Stimulated activated naive CD4-positive, alpha-beta T cell (primary cell): ENCODE measurements at regions not wholly inside any gene's neighbourhood (a gene's known extent, or its start where the extent isn't known, plus 50 kb on each side); places are given as distances from the start of the nearest gene placed in this dataset.

ENCODE experiments used
- DNase-seq, 6 experiments: peaks; one replicate each; lab custom pipeline; 2025; lab: John Stamatoyannopoulos, UW

DNA sequence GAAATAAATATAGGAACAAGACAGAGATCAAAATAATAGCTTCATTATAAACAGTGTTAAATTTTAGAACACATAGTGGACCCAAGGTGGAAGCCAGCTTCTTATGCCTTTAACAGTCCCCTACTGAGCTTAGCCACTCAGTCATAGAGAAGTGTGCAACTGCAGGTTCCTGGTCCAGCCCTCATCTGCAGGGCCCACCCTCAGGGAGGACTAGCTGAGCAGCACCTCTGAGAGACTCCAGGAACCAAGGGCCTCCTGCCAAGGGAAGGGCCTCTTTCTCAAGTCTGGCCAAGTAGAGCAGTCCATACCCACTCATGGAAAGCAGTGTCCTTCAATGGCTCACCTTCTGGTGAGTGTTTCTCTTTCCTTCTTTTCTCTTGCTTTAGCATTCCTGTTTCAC, 173.7 kb upstream of the PRPS1L1 start:
- DNase-seq, result no peak

DNA sequence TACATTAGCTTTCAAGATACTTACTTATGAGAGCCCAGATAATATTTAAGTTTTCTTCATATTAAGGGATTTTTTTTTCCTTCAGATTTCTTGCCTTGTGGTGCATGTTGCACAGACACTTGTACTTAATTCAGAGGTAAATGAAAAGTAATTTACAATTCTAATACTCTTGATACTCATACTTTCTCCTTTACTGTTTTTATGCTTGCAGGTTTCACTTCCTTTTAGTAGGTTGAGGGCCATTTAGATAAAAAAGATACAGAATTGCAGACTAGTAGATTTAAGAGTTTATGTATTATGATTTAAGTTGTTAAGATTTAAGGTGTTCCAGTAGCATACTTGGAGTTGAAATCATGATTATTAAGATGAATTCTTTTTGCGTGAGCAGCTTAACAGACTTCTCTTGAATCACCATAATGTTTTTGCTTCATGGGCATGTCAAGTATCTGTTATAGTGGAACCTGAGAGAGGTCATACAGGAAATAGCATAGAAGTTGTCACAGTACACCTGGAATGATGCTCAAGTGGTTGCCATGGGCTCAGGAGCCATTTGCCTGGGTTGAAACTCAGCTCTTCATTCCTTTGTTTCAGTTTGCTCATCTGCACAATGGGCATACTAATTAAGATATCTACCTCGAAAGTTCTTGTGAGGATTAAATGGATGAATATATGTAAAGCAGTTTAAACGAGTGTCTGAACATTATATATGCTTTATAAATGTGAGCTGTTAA, 174.8 kb upstream of the PRPS1L1 start:
- no peak for DNase-seq

DNA sequence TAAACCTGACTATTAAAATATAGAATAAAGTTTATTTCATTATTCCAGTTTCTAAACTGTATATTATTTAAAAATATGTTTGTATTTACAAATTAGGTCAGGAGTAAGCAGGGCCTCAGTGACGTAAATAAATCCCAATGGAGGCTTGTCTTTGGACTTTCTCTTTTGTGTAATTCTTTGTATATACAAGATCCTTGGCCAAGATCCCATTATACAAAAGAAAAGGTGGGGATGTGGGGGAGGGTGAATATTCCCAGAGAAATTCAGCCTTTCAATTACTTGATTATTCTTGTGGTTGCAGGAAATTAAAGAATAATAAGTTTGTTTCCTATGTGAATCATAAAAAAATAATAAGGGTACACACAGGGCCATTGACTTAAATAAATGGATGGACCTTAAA, 178.7 kb upstream of the PRPS1L1 start:
- DNase-seq, result no peak

DNA sequence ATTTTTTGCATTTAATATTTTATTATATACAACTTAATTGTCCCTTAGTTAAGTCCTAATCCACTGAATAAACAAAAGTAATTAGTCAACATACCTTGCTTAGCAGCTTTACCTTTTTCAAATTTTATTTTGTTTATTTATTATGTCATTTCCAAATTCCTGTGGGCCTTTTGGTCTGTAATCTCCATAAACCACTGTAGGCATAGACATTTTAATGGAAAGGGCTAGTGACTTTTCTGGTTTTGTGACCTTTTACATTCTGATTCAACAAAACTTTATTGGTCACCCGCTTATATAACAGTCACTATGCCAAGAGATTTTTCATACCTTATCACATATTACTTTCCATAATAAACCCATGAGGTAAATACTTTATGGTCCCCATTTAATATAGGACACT, 181.3 kb upstream of the PRPS1L1 start:
- DNase-seq, result no peak

DNA sequence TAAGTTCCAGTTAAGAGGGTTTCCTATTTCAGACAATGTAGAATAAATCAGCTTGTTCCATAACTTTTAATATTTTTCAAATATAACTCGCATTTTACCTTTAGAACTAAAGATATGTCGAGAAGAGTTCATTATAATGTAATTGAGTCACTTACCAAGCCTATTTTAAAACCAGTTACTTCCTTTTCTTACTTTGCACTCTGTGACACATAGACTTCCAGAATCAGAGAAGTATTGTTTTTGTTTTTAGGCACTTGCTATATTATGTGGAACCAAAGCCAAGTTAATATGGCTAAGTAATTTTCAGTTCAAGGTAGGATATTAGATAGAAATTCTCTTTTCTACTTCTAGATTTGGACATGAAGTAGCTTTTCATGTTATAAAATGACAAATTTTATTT, 182.7 kb upstream of the PRPS1L1 start:
- no peak for DNase-seq

DNA sequence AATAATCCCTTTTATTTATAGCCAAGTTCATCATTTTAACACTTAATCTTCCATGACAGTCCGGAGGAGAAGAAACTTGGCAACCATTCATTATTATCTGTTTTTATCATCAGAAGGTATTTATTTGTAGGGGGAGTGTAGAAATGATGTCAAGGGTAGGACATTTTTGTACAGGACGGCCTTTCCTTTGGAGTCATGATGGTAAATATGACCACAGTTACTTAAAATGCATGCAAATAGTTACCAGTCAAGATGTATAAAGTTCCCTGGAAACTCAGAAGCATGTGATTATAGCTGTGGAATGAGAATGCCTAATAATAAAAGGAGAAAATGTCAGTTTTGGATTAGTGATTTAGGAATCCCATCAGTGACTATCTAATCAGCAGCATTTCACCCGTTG, 183.1 kb upstream of the PRPS1L1 start:
- DNase-seq, result no peak

DNA sequence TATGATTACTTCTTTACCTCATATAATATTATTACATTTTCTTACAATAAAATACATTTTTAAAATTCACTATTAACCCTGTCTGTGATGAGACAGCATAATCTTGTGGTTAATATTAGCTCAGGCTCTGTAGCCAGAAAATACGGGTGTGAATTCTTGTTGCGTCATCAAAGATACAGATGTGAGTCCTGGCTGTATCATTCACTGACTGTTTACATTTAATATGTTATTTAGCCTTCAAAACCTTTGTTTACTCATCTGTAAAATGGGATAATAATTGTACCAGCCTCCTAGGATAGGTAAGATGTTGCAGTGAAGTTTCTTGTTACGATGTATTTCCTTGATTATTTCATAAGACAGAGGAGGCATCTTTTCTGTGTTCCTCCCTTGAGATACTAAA, 184.7 kb upstream of the PRPS1L1 start:
- DNase-seq, result no peak

DNA sequence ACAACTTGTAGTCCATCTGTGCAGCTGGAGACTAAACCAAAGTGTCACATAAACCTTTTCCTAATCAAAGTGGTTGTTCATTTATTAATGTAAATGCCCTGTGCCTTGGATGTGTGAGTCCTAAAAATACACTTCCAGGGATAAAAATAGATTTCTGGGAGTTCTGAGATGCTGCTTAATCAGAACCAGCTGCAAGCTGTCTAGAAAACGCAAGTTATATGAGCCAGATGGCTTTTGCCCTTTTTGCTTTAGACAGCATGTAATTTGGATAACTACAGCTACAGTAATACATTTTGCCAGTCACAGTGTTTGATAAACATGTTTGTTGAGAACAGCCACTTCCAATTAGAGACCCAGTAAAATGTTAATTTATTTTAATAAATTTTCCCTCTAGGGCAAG, 185.1 kb upstream of the PRPS1L1 start:
- DNase-seq, result no peak

DNA sequence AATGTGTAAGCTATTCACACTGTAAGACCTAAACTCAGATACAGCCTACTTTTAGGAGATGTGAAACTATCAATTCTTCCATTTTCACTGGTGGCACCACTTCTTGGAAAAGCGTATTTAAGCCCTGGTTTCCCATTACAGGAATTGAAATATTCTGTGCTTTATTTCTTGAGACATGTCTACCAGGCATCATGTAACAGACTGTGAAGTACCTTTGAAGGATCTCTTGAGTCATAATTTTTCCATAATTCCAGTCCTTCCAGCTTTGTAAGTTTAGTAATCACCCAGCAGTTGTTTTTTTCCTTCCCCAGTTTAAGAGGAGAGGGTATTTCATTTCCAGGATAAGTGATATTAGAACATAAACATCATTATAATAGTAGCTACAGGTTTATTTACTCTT, 186.0 kb upstream of the PRPS1L1 start:
- DNase-seq, result no peak

DNA sequence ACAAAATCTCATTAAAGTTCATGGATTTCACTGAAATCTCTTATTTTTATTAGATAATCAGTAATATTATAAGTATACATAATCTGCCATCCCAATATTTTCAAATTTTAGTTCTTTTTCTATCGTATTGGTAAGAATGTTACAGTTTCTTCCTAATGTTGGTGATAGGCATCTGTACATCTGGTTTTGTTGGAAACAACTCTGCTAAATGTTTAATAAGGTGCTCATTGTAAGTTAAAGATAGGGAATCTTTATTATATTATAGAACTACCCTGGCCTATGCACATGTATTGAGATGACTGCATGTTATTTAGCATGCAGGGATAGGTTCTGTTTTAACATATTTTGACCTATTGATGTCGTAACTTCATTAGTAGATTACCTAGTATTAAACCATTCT, 188.6 kb upstream of the PRPS1L1 start:
- DNase-seq, result no peak

DNA sequence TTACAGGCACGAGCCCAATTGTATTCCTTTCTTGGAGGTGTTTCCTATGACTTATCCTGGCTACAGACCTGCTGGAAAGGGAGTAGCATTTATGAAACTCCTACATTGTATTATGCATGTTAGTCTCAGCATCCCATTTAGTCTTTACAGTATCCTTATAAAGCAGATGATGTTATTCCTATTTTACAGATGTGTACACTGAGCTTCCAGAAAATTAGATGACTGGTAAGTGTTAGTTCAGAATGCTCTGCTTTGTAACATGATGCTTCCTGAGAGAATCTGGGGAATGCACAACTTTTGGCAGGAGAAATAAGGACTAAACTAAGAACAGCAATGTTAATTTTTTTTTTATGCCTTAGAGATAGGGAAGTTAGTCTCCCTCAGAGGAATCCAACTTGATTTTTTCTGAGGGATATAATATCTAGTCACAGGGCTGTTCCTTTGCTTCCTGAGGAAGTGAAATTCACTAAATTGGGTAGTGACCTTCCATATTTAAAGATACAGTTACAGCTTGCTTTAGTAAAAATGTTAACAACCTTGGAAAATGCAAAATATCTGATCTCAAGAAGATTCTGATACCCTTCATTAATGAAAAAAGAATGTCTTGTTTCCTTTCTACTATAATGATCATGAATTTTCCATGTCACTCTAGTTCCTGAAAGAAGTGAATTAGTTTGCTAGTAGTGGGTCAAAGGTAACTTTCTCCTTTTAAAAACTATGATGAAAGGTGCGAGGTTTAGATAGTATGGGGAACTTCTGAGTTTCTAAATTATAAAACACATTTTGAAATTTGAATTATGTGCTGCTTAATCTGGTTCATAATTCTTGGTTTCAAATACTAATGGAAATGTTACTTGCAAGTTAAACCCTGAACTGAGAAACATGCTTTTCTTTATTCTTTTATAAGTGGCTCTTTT, 194.0 kb upstream of the PRPS1L1 start:
- no peak for DNase-seq

DNA sequence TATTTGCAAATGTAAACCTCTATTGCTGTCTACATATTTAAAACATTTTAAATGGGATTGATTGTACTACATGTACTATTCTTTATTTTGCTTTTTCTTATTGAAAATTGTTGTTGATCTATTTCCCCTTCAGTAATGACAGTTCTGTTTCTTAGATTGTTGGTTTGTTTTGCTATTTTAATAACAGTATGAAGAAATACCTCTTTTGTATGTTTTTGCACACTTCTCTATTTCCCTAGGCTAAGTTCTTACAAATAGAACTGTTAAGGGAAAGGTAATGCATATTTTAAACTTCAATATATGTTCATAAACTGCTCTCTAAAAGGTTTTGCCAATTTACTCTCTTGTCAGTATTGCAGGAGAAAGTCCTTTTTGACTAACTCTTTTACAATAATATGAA, 195.0 kb upstream of the PRPS1L1 start:
- no peak for DNase-seq

DNA sequence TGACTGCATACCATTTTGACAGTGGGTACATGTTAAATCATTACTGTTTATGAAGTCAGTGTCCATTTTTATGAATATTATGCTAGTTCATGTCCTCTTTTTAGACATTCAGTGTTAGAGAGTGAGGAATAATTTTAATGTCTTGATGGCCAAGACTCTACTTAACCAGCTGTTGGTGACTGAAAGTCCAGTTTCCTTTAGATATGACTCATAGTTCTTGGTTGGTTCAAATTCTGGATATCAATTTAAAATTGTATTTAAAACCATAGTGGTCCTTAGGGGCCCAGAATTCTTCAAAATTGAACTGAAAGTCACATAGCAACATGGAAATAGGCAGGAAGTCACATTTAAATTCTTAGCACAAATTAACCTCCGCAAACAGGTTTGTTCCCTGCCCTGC, 196.5 kb upstream of the PRPS1L1 start:
- no peak for DNase-seq

DNA sequence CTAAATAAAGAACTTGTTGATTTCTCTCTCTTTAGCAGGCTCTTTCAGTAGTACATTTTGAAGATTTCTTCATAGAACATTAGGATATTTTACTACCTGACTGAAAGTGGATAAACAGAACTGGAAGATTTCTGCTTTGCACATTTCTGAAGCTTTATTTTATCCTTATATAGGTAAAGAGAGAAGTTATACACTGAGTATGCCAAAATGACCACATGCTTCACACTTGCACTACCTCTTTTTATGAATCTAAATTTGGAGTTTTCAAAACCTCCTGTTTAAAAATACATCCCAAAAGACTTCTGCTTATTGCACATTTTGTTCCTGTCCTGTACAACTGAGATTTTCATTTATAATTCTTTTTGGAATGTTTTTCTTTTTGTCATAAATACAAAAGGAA, 197.4 kb upstream of the PRPS1L1 start:
- no peak for DNase-seq

DNA sequence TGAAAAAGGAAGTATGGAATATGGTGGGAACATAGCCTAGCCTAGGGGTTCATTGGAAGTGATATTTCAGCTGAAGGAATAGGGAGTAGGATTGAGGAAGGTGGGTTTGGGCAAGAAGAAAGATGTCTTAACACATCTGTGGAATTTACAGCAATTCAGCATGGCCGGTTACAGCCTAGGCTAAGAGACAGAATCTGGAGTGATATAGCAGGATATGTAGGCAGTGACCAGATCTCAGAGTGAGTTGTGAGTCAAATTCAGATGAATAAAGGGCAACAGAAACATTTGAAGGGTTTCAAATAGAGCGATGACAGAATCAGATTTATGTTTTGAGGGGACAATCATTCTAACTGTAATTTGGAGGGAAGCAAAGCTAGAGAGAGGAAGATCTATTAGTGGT, 199.0 kb upstream of the PRPS1L1 start:
- no peak for DNase-seq

DNA sequence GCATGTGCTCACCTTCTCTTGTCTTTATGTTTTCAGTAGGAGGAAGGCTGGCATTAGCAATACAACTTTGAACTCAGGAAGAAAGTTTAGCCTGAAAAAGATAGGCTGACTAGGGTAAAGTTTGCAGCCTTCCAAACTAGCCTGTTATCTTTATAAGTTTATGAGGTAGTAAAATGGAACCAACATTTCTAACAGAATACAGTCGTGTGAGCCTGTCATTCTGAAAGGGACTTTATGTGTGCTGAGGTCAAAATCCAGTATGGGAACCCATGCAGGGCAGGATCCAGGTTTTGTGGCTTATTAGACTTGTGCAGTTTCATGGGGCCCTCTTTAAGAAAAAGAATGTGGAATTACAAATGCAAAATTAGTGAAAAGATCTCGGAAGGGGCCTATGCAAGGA, 201.0 kb upstream of the PRPS1L1 start:
- DNase-seq, result no peak

DNA sequence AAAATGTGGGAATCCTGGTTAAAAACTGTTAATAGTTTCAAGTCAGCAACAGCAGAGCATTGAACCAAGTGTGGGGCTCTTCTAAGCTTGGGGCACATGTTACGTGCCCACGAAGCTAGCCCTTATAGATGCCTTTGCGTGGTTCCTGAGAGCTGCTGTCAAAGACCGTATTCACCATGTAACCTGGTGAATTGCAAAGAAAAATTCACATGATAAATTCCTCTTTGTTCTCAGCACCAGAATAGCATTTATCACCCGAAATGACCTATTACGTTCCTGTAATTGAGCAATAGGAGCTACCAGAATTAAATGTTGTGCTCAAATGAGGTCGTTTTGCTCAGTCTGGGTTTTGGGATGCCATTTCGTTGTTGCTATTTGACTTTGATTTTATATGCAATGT, 202.6 kb upstream of the PRPS1L1 start:
- DNase-seq, result no peak

DNA sequence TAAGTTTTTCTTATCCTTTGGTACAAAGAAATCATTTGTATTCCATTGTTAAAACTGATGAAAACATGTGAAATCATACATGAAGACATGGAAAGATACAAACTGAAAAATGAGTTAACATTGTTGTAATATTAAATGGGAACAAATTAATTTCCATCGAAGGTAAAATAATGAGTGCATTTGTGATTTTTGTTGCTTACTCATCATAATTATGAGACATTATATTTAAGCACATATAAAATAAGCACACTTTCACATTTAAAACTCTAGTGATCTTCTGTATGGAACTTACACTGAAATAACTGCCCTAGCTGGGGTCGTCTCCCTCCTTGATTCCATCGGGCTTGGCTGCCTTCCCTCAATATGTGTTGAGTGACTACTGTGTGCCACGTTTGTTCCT, 204.2 kb upstream of the PRPS1L1 start:
- DNase-seq, result no peak

DNA sequence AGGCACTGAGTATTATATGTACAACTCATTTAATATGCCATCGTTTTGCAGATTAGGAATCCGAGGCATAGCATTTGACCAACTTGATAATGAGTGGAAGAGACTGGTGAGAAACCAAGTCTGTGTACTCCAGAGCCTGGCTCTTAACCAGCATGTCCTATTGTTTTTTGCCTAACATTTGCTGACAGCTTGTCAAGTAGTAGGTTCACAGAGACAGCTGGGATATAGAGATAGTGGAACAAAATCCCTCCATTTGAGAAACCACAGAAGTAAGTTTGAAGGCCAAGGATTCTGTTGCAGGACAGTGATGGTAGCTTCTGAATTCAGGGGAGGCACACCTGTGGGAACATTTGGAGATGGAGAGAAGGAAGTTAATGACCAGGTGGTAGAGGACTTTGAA, 206.9 kb upstream of the PRPS1L1 start:
- no peak for DNase-seq

DNA sequence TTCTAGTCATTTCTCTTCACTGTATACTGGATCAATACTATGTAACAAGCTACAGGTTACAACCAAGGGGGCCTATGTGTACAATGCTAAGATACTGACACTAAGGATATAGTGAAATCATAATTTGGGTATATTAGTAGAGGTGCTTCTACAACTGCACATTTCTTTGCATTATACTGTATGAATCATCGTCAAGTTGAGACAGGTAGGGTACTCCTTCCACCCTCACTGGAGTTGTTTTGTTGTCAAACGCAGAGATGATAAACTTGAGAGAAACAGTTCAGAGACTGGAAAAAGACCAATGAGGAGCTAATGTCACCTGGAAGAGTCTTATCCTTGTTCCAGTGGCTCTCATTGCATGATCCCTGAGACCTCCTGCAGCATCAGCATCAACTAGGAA, 208.2 kb upstream of the PRPS1L1 start:
- DNase-seq, result no peak

DNA sequence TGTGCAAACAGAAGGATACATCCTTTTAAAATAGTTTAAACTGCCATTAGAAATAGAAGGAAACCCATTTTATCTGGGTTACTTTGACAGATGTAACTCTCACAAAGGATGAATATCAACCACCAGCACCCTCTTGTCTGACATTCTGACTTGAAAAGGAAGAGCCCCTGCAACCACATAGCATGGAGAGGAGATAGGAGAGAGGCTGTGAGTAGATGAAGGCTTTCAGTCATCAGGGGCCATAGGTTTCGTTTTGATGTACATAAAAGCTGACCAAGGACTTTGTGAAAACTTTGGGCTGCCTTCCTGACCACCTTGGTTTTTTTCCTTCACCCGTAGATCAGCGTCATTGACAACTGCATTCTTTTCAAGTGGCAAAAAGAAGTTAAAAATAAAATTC, 211.6 kb upstream of the PRPS1L1 start:
- no peak for DNase-seq

DNA sequence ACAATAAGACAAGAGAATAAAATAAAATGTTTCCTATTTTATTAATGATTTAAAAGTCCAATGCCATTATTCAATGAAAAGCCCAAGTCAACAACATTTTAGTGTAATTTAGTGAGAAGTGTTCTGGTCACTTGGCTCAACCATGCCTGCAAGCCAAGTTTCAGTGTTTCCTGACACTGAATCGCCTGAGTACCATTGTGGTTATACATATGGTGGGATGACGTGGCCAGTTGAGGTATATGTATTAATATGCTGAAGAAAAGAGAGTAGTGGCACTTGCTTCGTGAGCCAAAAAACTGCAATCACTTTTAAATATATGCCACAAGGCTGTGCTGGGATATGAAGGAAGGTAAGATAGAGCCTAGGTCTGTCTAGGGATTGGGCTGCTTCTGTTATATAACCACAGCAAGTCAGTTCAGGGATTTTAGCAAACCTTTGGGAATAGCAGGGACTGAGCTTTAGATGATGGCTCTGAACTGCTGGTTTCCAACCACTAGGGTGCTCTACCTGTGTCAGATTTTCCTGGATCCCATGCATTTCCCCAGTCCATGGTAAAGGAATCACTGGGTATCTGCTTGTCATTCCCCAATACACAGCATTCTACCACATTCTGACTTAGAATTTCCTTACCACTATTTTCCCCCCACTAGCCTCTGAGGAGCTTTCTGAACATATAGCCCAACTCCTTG, 214.0 kb upstream of the PRPS1L1 start:
- DNase-seq, result no peak

DNA sequence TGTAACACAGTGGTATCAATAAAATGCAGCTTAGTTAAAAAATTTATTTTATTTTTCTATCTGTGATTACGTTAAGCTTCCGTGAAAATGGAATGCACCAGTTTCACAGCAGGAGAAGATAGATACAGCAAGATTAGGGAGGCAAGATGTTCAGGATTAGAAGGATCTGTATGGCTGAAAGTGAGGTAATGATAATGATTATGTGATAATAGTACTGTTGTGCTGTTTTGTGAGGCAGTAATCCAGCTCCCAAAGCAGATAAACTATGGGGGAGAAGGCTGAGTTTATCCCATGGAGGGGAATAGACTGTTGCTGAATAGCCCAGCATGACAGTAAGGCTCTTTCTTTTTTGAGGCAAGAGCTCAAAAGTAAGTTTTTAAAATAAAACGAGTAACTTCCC, 216.1 kb upstream of the PRPS1L1 start:
- no peak for DNase-seq
